ENCODE measurements at regions not wholly inside any gene's neighbourhood (a gene's known extent, or its start where the extent isn't known, plus 50 kb on each side); places are given as distances from the start of the nearest gene placed in this dataset.
A peak's percentile ranks its signal among the peaks of the same experiment; 100 is the strongest.
"Not testable (repeated sequence)": the region's sequence is repeated elsewhere in the genome, so short reads cannot be mapped to it uniquely, and the experiment has no call there.

GRCh38 chr6:170062915-170063241, 228.0 kb downstream of the DLL1 start:
- peaks cover 0 to 2% (median under 1%) of the 10 kb centered on the region in 4 donors for H3K4me1 Mint-ChIP-seq
- POLR2A ChIA-PET: no interaction called here
- H3K9me3 Mint-ChIP-seq: no peaks in the 10 kb centered on the region
- no peak overlapping the region for H3K4me3 Mint-ChIP-seq
- no peak overlapping the region for H3K27ac Mint-ChIP-seq
- ATAC-seq (no peak), DNase-seq (peak in 1 of 10 donors; percentile 11)
- H3K36me3 Mint-ChIP-seq: no peaks in the 10 kb centered on the region
- peaks cover 0 to 3% (median 0%) of the 10 kb centered on the region in 5 donors for H3K27me3 Mint-ChIP-seq

- Mint-ChIP-seq H3K27ac (no peak overlapping the region), H3K4me3 (no peak overlapping the region), H3K27me3 (peaks cover 0 to 3% (median 0%) of the 10 kb centered on the region in 5 donors), H3K36me3 (no peaks in the 10 kb centered on the region), H3K9me3 (no peaks in the 10 kb centered on the region), H3K4me1 (peaks cover 0 to 2% (median under 1%) of the 10 kb centered on the region in 4 donors)
- ATAC-seq: no peak
- POLR2A ChIA-PET: no interaction called here
- DNase-seq: peak in 2 of 10 donors; percentile 14 to 58
Measured at GRCh38 chr6:170062209-170062914, 228.5 kb downstream of the DLL1 start.

- H3K27ac Mint-ChIP-seq: no peak overlapping the region
- POLR2A ChIA-PET: no interaction called here
- H3K9me3 Mint-ChIP-seq: no peaks in the 10 kb centered on the region
- H3K27me3 Mint-ChIP-seq: peaks cover 0 to 6% (median 0%) of the 10 kb centered on the region in 5 donors
- no peaks in the 10 kb centered on the region for H3K36me3 Mint-ChIP-seq
- ATAC-seq (no peak), DNase-seq (peak in 2 of 10 donors; percentile 13 to 50)
- H3K4me3 Mint-ChIP-seq: no peak overlapping the region
- H3K4me1 Mint-ChIP-seq: peaks cover 0 to 2% (median 0%) of the 10 kb centered on the region in 4 donors
Measured at GRCh38 chr6:170058878-170059485, 231.9 kb downstream of the DLL1 start.

- POLR2A ChIA-PET: no interaction called here
- Mint-ChIP-seq H3K27ac (no peak overlapping the region), H3K9me3 (no peaks in the 10 kb centered on the region), H3K4me1 (peaks cover 0 to 2% (median 0%) of the 10 kb centered on the region in 4 donors), H3K4me3 (no peak overlapping the region), H3K36me3 (no peaks in the 10 kb centered on the region), H3K27me3 (peaks cover 0 to 6% (median 0%) of the 10 kb centered on the region in 5 donors)
- DNase-seq (no peak), ATAC-seq (no peak)
Measured at GRCh38 chr6:170057961-170058877, 232.7 kb downstream of the DLL1 start.

DNA sequence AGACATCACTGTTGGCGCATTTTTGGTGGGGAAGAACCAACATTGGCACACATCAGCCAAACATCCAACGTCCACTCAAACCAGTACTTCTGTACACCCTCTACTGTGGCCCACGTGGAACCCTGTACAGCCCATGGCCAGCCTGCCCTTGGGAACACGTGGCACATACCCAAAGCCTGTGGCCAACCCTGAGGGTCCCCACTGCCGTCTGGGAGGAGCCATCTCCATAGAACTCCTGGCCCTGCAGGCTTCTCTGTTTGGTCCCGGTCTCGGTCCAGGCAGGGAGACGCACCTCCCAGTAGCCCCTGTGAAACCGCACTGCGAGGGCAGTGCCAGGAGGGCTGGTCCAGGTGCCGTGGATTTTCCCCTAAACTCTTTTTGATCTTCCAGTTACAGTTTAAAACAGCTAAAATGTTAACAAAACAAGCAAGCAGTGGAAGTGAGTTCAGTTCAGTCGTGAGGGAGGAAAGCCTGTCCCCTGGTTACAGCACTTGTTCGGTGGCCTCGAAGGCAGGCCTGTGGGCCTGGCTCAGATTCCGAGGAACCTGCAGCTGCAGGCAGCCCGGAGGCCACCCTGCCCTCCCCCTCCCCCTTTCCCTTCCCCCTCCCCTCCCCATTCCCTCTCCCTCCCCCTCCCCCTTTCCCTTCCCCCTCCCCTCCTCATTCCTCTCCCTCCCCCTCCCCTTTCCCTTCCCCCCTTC, 233.7 kb downstream of the DLL1 start:
- Mint-ChIP-seq H3K27me3 (peaks cover 0 to 9% (median 0%) of the 10 kb centered on the region in 5 donors), H3K4me3 (no peak overlapping the region), H3K4me1 (peaks cover 0 to 4% (median 0%) of the 10 kb centered on the region in 4 donors), H3K9me3 (no peaks in the 10 kb centered on the region), H3K36me3 (no peaks in the 10 kb centered on the region), H3K27ac (no peak overlapping the region)
- ATAC-seq (no peak), DNase-seq (no peak)
- POLR2A ChIA-PET: no interaction called here

GRCh38 chr6:170056278-170056711, 234.6 kb downstream of the DLL1 start:
- no peaks in the 10 kb centered on the region for H3K9me3 Mint-ChIP-seq
- no peak overlapping the region for H3K27ac Mint-ChIP-seq
- POLR2A ChIA-PET: no interaction called here
- H3K4me3 Mint-ChIP-seq: no peak overlapping the region
- peaks cover 0 to 9% (median 0%) of the 10 kb centered on the region in 5 donors for H3K27me3 Mint-ChIP-seq
- ATAC-seq (no peak), DNase-seq (no peak)
- peaks cover 0 to 4% (median 0%) of the 10 kb centered on the region in 4 donors for H3K4me1 Mint-ChIP-seq
- no peaks in the 10 kb centered on the region for H3K36me3 Mint-ChIP-seq

DNA sequence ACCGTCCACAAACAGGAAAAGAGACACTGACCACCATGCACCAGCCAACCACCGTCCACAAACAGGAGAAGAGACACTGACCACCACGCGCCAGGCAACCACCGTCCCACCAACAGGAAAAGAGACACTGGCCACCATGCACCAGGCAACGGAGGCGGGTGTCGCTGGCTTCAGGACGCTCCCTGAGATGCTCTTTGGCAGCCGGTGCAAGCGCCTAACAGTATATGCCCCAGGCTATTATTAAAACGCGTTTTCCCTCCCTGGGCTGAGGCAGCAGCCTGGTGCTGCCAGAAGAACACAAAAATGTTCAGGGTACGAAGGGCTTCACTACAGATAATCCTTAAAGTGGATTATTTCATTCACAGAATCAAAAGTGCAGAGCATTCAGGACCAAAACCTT, 235.1 kb downstream of the DLL1 start:
- POLR2A ChIA-PET, H3K4me3 Mint-ChIP-seq, H3K27me3 Mint-ChIP-seq, ATAC-seq, DNase-seq, H3K4me1 Mint-ChIP-seq, H3K27ac Mint-ChIP-seq, H3K36me3 Mint-ChIP-seq, H3K9me3 Mint-ChIP-seq: not testable (repeated sequence)

DNA sequence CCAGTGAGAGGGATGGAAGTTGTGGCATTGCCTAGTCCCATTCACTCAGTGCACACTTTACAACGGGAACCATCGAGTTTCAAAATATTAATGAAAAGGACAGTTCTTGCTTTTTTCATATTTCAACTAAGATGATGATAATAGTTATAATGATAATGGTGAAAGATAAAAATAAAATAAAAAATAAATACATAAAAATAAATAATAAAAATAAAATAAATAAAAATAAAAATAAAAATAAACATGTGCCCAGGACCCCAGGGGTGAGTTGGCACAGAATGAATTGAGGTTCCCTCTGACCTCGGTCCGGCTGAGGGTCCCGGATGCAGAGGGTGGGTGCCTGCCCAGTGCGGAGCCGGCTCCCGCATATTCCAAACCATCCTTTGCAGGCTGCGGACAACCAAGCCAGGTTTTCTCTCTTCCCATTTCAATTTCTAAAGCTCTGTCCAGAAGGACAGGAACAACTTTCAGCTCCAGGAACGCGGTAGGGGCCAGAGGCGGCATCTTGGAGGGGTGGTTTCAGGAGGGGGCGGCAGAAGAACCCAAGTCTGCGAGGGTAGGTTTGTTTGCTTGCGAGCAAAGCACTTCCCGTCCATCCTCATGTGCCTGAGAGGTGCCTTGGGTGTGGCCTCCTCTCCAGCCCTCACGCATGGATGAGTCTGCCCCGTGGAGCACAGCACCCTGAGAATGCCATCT, 236.8 kb downstream of the DLL1 start:
- no peak overlapping the region for H3K27ac Mint-ChIP-seq

DNA sequence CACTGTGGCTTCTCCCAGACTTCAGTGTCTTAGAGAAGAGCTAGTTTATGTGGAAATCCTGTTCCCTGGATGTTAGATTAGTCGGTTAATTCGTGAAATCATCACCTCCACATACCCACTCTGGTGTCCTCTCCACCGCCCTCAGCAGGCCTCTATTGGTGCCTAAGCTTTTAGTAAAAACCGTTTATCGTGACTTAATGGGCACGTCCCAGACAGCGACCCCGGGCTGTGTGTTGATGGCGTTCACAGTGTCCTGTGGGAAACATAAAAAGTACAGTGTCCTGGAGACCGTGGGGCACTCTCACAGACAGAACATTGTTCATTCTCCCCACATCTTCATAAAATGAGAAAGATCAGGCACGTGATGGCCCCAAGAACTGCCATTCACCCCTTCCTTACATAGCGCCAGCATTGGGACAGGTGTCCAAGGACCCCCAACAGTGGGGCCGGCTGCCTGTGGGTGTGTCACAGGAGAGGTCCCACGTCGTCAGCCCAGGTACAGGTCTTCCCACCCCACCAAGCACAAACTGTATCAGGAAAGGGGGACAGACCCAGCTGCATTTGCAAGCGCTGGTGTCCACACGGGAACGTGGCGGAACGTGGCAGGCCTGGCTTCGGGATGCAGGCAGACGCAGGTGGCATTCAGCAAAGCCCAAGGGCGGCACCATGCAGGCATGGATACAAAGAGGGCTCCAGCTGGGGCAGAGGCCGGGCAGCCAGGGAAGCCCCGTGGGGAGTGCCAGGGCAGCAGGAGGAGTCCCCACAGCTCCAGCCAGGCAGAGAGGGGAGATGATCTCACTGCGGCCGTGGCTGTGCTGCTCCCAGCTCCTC, 237.7 kb downstream of the DLL1 start:
- Mint-ChIP-seq H3K9me3 (no peaks in the 10 kb centered on the region), H3K27ac (no peak overlapping the region), H3K36me3 (no peaks in the 10 kb centered on the region), H3K4me1 (peaks cover 0 to 8% (median 2%) of the 10 kb centered on the region in 4 donors), H3K4me3 (peak overlapping the region in 1 of 10 donors; percentile 56), H3K27me3 (peaks cover 0 to 12% (median 2%) of the 10 kb centered on the region in 5 donors)
- POLR2A ChIA-PET: no interaction called here
- ATAC-seq (no peak), DNase-seq (no peak)

More for the DNA sequence above, 236.8 kb downstream of the DLL1 start:
- no peak for DNase-seq
- ATAC-seq: no peak
- Mint-ChIP-seq H3K4me1 (peaks cover 0 to 4% (median 1%) of the 10 kb centered on the region in 4 donors), H3K4me3 (no peak overlapping the region), H3K27me3 (peaks cover 0 to 14% (median 2%) of the 10 kb centered on the region in 5 donors), H3K36me3 (no peaks in the 10 kb centered on the region), H3K9me3 (no peaks in the 10 kb centered on the region)
- POLR2A ChIA-PET: no interaction called here

GRCh38 chr6:170051229-170052172, 239.4 kb downstream of the DLL1 start:
- H3K4me3 Mint-ChIP-seq: no peak overlapping the region
- peaks cover 0 to 12% (median 1%) of the 10 kb centered on the region in 4 donors for H3K4me1 Mint-ChIP-seq
- H3K36me3 Mint-ChIP-seq: no peaks in the 10 kb centered on the region
- peak overlapping the region in 1 of 10 donors; percentile 40 for H3K27ac Mint-ChIP-seq
- no peak for ATAC-seq
- POLR2A ChIA-PET: no interaction called here
- DNase-seq: peak in 1 of 10 donors; percentile 43
- peaks cover 0 to 12% (median 3%) of the 10 kb centered on the region in 5 donors for H3K27me3 Mint-ChIP-seq
- H3K9me3 Mint-ChIP-seq: no peaks in the 10 kb centered on the region

Measured in naive thymus-derived CD8-positive, alpha-beta T cell (primary cell).